Fibroblast of the aortic adventitia (primary cell): ENCODE measurements at regions not wholly inside any gene's neighbourhood (a gene's known extent, or its start where the extent isn't known, plus 50 kb on each side); places are given as distances from the start of the nearest gene placed in this dataset.
A peak's percentile ranks its signal among the peaks of the same experiment; 100 is the strongest.

Experiments used
- DNase-seq: peaks from one replicate; pipeline ENCODE4 v3.0.0-alpha.2; 2010; ENCODE audit warnings: low read depth
- H3K4me3 ChIP-seq: 2 replicates; pipeline ENCODE4 v1.5.1; 2011; ENCODE audit warnings: low read depth, mild to moderate bottlenecking, control low read depth, low read length, moderate library complexity
- TF ChIP-seq, protein P1 (sequence below): IDR thresholded peaks from 2 replicates; pipeline ENCODE4 v1.5.1; 2011; ENCODE audit warnings: mild to moderate bottlenecking, low read length, control low read depth, inconsistent platforms; ENCODE audit not compliant: insufficient read depth

DNA sequence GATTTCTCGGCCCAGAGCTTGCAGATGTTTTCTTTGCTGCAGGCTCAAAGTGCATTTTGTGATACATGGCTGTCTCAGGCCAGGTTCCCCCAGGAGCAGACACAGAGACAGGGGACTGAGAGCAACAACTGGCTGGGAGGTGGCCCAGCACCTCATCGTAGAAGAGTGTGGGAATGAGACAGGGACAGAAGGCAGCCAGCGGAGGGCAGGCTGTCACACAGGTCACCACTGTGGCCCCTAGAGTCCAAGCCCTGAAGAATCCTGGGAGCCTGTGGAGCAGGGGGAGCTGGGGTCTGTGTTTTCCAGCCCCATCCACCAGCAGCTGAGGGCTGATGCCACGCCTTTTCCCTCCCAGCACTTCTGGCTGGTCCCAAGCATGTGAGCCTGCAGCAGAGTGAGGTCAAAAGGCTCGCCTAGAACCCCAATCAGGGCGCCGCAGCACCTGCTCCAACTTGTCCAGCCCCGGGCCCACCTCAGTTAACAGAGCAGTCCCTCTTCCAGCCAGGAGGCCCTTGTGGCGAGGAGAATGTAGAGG lies 723.8 kb downstream of the UQCRFS1 start:
- TF ChIP-seq, protein P1, sequence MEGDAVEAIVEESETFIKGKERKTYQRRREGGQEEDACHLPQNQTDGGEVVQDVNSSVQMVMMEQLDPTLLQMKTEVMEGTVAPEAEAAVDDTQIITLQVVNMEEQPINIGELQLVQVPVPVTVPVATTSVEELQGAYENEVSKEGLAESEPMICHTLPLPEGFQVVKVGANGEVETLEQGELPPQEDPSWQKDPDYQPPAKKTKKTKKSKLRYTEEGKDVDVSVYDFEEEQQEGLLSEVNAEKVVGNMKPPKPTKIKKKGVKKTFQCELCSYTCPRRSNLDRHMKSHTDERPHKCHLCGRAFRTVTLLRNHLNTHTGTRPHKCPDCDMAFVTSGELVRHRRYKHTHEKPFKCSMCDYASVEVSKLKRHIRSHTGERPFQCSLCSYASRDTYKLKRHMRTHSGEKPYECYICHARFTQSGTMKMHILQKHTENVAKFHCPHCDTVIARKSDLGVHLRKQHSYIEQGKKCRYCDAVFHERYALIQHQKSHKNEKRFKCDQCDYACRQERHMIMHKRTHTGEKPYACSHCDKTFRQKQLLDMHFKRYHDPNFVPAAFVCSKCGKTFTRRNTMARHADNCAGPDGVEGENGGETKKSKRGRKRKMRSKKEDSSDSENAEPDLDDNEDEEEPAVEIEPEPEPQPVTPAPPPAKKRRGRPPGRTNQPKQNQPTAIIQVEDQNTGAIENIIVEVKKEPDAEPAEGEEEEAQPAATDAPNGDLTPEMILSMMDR, result no peak
- DNase-seq, result no peak

DNA sequence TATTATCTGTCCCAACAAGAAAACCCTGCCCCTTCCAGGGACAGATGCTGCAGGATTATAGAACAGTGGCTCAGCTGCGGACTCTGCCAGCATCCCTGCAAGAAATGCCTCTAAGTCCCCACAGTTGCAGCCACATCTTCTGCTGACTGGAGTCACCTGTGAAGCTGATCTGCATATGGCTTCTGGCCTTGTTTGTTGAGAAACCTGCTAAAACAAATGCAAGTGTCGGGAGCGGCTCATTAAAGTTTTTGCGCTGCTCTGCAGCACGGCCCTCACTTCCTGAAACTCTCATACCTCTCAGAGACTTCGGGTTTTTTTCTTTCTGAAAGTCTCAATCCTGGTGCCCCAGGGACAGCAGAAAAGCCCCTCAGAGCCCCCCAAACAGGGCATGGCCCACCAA lies 725.0 kb downstream of the UQCRFS1 start:
- DNase-seq, result no peak
- TF ChIP-seq, protein P1, result no peak
- H3K4me3 ChIP-seq, result no peak overlapping the region

More for the DNA sequence above, 723.8 kb downstream of the UQCRFS1 start:
- H3K4me3 ChIP-seq, result no peak overlapping the region

DNA sequence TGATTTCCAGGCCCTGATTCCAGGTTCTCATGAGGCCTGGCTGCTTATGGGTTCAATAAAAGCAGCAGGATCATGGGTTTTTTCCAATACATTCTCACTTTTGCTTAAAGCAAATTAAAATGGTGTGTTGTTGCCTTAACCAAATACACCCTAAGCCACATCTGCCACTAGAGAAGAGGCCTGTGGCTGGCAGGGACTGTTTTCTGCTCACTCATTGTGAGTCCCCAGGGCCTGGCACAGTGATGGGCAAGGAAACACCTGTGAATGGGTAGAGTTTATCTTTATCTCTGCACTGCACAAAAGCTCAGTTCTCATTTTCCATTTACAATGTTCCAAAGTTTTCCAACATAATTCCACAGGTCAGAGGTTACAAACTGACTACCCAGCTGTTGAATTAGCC lies 726.0 kb downstream of the UQCRFS1 start:
- TF ChIP-seq, protein P1, result no peak
- no peak for DNase-seq
- H3K4me3 ChIP-seq, result no peak overlapping the region

DNA sequence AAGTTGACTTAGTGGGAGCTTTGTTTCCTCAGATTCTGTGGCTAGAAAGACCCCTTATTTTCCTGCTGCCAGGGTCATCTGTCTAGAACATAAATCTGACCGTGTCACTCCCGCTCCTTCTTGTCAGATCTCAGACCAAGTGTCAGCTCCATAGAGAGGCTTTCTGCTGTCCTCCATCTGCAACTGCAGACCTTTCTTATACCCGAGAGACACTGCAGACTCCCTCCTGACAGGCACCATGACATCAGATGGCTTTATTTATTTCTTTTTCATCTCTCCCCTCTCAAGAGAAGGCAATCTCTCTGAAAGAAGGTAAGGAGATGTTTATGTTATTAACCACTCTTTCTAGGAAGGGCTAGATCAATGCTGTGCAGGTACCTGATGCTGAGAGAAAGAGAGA lies 726.5 kb downstream of the UQCRFS1 start:
- H3K4me3 ChIP-seq, result no peak overlapping the region
- DNase-seq, result no peak
- TF ChIP-seq, protein P1, result no peak

DNA sequence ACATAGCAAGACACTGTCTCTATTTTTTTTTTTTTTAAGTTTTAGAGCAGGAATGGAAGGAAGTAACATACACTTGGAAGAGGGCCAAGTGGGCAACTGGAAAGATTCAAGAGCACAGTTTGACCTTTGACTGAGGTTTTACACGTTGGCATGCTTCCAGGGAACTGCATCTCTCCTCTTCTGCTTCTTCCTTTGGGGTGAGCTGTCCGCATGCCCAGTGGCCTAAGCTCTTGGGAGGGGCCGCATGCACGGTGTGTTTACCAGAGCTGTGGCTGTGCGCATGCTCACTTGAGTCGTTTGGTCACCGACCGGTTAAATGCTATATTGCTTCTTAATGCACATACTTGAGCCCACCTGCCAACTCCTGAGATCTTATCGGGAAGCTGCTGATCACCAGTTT lies 727.7 kb downstream of the UQCRFS1 start:
- DNase-seq, result no peak
- H3K4me3 ChIP-seq, result no peak overlapping the region
- TF ChIP-seq, protein P1, result no peak

DNA sequence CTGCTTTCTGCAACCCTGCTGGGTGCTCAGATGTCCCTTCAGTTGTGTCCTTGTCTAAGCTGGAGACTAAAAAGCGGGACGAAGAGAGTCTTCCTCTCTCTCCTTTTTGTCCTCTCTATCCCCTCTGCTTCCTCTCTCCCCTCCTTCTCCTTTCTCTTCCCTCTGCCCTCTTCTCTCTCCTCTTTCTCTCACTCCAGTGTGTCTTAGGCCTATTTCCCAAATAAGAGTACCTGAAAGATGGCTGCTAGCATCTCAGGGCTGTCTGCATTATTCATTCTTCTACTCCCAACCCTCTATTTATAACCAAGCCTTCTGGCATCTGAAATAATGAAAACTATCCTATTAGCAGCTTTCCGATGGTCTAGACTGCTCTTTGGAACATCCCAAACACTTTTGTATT lies 729.8 kb downstream of the UQCRFS1 start:
- TF ChIP-seq, protein P1, result no peak
- no peak for DNase-seq
- no peak overlapping the region for H3K4me3 ChIP-seq

DNA sequence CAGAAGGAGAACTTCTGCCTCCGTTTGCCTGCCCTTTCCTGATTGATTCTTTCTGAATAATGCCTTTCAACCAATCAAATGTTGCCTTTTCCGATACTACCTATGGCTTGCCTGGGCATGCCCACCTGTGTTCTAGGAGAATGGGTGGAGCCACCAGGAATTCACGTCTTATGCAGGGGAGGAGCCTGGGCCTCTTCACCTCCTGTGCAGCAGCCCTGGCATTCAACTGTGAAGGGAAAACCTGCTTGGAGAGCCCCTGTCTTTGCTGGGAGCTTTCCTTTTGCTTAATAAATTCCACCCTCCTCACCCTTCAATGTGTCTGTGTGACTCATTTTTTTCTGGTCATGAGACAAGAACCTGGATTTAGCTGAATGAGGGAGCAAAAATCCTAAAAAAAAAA lies 730.7 kb downstream of the UQCRFS1 start:
- DNase-seq, result peak; percentile 38
- H3K4me3 ChIP-seq, result no peak overlapping the region
- TF ChIP-seq, protein P1, result no peak
